22Rv1 (cell line): ENCODE measurements at regions not wholly inside any gene's neighbourhood (a gene's known extent, or its start where the extent isn't known, plus 50 kb on each side); places are given as distances from the start of the nearest gene placed in this dataset.

ENCODE experiments used
- ZFX ChIP-seq: fragments of 450-650 bp; IDR thresholded peaks from 2 replicates; pipeline ENCODE4 v1.6.1; 2017; ENCODE audit warnings: antibody characterized with exemption, borderline replicate concordance
- TF ChIP-seq, protein P1 (sequence below): fragments of 450-650 bp; IDR thresholded peaks from 2 replicates; pipeline ENCODE4 v1.5.1; 2017; ENCODE audit warnings: mild to moderate bottlenecking

DNA sequence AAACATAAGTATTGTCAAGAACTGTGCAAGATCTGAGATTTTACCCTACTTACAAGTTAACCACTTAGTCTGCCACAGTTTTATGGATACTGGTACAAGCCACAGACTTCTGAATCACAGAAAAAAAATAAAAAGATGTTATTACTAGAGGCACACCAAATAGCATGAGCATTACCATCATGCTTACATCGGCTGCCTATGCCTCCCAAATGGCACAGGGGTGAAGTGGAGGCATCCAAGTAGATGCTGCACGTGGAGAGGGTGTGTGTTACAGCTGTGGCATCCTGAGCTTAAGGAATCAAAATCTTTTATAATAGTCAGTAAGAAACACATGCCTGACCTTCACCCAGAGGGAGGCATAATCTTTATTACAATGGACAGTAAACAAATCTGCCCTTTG, 207.8 kb downstream of the TFEC start:
- TF ChIP-seq, protein P1, sequence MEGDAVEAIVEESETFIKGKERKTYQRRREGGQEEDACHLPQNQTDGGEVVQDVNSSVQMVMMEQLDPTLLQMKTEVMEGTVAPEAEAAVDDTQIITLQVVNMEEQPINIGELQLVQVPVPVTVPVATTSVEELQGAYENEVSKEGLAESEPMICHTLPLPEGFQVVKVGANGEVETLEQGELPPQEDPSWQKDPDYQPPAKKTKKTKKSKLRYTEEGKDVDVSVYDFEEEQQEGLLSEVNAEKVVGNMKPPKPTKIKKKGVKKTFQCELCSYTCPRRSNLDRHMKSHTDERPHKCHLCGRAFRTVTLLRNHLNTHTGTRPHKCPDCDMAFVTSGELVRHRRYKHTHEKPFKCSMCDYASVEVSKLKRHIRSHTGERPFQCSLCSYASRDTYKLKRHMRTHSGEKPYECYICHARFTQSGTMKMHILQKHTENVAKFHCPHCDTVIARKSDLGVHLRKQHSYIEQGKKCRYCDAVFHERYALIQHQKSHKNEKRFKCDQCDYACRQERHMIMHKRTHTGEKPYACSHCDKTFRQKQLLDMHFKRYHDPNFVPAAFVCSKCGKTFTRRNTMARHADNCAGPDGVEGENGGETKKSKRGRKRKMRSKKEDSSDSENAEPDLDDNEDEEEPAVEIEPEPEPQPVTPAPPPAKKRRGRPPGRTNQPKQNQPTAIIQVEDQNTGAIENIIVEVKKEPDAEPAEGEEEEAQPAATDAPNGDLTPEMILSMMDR: no peak
- TF ChIP-seq ZFX: no peak
